ENCODE measurements at regions not wholly inside any gene's neighbourhood (a gene's known extent, or its start where the extent isn't known, plus 50 kb on each side); places are given as distances from the start of the nearest gene placed in this dataset.

DNA sequence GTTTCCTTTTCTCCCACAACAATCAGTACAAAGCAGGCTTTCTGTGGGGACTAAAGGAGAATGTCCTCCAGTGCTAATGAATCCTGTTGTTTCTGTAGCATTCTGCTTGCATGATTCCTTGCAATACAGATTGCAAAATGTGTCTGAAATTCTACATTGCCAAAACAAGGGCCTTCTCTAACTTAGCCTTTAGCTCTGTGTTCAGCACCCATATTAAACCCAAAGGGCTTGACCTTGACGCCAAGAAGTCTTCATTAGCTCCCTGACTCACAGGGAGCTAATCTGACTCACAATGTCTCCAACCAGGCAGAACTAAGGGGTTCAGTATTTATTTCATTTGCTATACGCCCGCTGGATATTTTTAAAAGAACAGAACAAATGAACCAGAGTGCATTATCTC, 241.4 kb upstream of the CLNK start:
- TF ChIP-seq CTCF (conservative IDR thresholded peaks at IDR 0.05; ENCODE audit: low read depth, low read length) (no peak), EZH2 (IDR thresholded peaks at IDR 0.05; ENCODE audit: borderline replicate concordance, low read depth, low read length, poor library complexity, severe bottlenecking) (no peak)

Data from A673 (cell line).